A673 (cell line): ENCODE measurements at regions not wholly inside any gene's neighbourhood (a gene's known extent, or its start where the extent isn't known, plus 50 kb on each side); places are given as distances from the start of the nearest gene placed in this dataset.

Experiments used
- BruUV-seq: library from RNA; stranded (reverse); fragments of 400-500 nt; replicated peaks from 2 replicates; lab custom pipeline; 2021; lab: Mats Ljungman, UMichigan
- CTCF ChIA-PET: fragments of 300-600 bp; sonication (Branson Sonifier 250); formaldehyde crosslinking; loops from one replicate; lab custom pipeline; 2022; ENCODE audit warnings: antibody characterized with exemption; lab: Charles Lee
- POLR2A ChIA-PET: fragments of 300-600 bp; sonication (Branson Sonifier 250); formaldehyde crosslinking; loops from one replicate; lab custom pipeline; 2022; ENCODE audit warnings: antibody characterized with exemption; ENCODE audit not compliant: low non-redundant PET; lab: Charles Lee
- DNase-seq: peaks from one replicate; pipeline ENCODE4 v3.0.0-alpha.2; 2015; ENCODE audit warnings: low spot score
- H3K27ac ChIP-seq: fragments of 200-600 bp; sonication (generic); 2 replicates; pipeline ENCODE4 v1.5.1; 2016; ENCODE audit warnings: mixed run types, low read depth, mild to moderate bottlenecking, mixed read lengths, antibody characterized with exemption, low read length; ENCODE audit not compliant: poor library complexity, severe bottlenecking
- H3K27me3 ChIP-seq: fragments of 200-600 bp; sonication (generic); replicated peaks from 2 replicates; pipeline ENCODE4 v1.6.1; 2017; ENCODE audit warnings: mixed run types, low read depth, mild to moderate bottlenecking, mixed read lengths, antibody characterized with exemption, low read length; ENCODE audit not compliant: insufficient read depth, poor library complexity
- H3K36me3 ChIP-seq: fragments of 200-600 bp; sonication (generic); 2 replicates; pipeline ENCODE4 v1.6.1; 2016; ENCODE audit warnings: mixed run types, mild to moderate bottlenecking, mixed read lengths, antibody characterized with exemption, low read length; ENCODE audit not compliant: insufficient read depth, poor library complexity, severe bottlenecking
- H3K4me1 ChIP-seq: fragments of 200-600 bp; sonication (generic); 2 replicates; pipeline ENCODE4 v1.6.1; 2017; ENCODE audit warnings: mixed run types, mild to moderate bottlenecking, mixed read lengths, antibody characterized with exemption, low read length; ENCODE audit not compliant: insufficient read depth, poor library complexity, severe bottlenecking
- H3K4me3 ChIP-seq: fragments of 200-600 bp; sonication (generic); 2 replicates; pipeline ENCODE4 v1.5.1; 2016; ENCODE audit warnings: low read depth, mixed run types, mild to moderate bottlenecking, mixed read lengths, low read length; ENCODE audit not compliant: poor library complexity, severe bottlenecking
- H3K9me3 ChIP-seq: fragments of 200-600 bp; sonication (generic); 2 replicates; pipeline ENCODE4 v1.6.1; 2016; ENCODE audit warnings: mixed run types, low read depth, mild to moderate bottlenecking, mixed read lengths, antibody characterized with exemption, low read length; ENCODE audit not compliant: poor library complexity, severe bottlenecking
- EZH2 ChIP-seq: fragments of 200-600 bp; sonication (generic); IDR thresholded peaks from 2 replicates; pipeline ENCODE4 v1.6.1; 2017; ENCODE audit warnings: borderline replicate concordance, low read depth, mild to moderate bottlenecking, mixed read lengths, antibody characterized with exemption, low read length; ENCODE audit not compliant: poor library complexity, severe bottlenecking
- intact Hi-C: fragments of 100-400 bp; cut with micrococcal nuclease; formaldehyde crosslinking; loops from one replicate; pipeline ENCODE4 v1.10.0; 2022; ENCODE audit not compliant: unreplicated experiment
- TF ChIP-seq, protein P1 (sequence below): fragments of 300-800, 200-600 bp; sonication (generic); conservative IDR thresholded peaks from 2 replicates; pipeline ENCODE4 v1.5.1; 2017; ENCODE audit warnings: low read depth, mild to moderate bottlenecking, antibody characterized with exemption, low read length, moderate library complexity, mixed read lengths

DNA sequence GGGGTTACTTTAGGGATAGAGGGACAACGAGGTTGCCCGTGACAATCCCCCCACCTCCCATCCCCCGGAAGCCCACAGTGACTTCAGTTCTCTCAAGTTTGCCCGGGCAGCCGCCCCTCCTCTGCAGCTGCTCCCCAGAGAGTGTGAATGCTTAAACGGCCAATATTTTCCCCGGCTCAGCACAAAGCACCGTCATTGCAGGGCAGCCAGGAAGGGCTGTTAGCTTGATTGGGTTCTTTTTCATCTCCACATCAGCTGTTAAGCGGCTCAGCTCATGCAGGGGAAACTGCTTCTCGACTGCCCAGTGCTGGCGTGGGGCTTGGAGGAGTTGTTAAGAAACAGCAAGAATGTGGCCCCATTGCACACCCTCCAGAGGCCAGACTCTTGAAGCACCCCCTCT is 120.5 kb upstream of the NCOR2 start:
- Histone ChIP-seq H3K27ac (peak overlapping the region; percentile 32), H3K4me1 (peaks cover 37% of the 10 kb centered on the region), H3K27me3 (no peaks in the 10 kb centered on the region), H3K4me3 (no peak overlapping the region), H3K9me3 (no peaks in the 10 kb centered on the region), H3K36me3 (no peaks in the 10 kb centered on the region)
- ChIA-PET CTCF (interaction anchor here (0.5 to 1.0 kb wide), 2 partner anchors 23 to 84 kb away, joined by 4 to 5 read pairs; no protein-coding TSS in a partner anchor), POLR2A (no interaction called here)
- TF ChIP-seq, protein P1, sequence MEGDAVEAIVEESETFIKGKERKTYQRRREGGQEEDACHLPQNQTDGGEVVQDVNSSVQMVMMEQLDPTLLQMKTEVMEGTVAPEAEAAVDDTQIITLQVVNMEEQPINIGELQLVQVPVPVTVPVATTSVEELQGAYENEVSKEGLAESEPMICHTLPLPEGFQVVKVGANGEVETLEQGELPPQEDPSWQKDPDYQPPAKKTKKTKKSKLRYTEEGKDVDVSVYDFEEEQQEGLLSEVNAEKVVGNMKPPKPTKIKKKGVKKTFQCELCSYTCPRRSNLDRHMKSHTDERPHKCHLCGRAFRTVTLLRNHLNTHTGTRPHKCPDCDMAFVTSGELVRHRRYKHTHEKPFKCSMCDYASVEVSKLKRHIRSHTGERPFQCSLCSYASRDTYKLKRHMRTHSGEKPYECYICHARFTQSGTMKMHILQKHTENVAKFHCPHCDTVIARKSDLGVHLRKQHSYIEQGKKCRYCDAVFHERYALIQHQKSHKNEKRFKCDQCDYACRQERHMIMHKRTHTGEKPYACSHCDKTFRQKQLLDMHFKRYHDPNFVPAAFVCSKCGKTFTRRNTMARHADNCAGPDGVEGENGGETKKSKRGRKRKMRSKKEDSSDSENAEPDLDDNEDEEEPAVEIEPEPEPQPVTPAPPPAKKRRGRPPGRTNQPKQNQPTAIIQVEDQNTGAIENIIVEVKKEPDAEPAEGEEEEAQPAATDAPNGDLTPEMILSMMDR, result no peak
- no peak for TF ChIP-seq EZH2
- intact Hi-C loops, result no loop called here
- no TSS peak for BruUV-seq
- peak; percentile 73 for DNase-seq

DNA sequence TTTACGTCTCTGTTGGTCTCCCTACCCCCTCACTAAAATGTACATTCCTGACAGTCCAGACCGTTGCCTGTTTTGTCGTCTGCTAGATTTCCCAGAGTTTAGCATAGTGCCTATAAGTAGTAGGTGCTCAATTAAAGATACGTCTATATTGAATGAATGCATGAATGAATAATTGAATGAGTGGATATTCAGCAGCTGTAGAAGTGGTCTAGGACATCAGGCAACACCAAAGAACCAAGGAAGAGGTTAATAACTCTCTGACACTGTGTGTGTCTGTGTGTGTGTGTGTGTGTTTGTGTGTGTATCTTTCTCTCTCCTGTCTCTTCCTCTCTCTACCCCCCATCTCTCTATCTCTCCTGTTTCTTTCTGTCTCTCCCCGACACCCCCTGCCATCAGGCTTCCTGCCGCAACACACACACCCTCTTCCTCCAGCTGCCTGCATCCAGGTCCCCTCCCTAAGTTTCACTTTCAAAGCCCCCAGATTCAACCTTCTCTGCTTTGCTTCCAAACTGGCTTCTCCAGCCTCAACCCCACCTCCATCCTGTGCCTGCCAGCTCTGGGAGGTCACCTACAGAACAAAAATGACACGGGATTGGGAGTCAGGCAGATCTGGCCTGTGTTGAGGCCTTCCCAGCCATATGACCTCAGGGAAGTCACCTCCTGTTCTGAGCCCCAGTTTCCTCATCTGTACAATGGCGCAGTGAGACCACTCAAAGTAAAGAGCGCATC is 119.9 kb upstream of the NCOR2 start:
- H3K27ac ChIP-seq, result peak overlapping the region; percentile 32
- no peak for TF ChIP-seq EZH2
- TF ChIP-seq, protein P1, result no peak
- no TSS peak for BruUV-seq
- H3K36me3 ChIP-seq, result no peaks in the 10 kb centered on the region
- intact Hi-C loops, result no loop called here
- H3K4me3 ChIP-seq, result no peak overlapping the region
- peaks cover 37% of the 10 kb centered on the region for H3K4me1 ChIP-seq
- ChIA-PET CTCF (interaction anchor here (0.5 kb wide), 1 partner anchor 24 kb away, joined by 4 read pairs; no protein-coding TSS in a partner anchor), POLR2A (no interaction called here)
- no peaks in the 10 kb centered on the region for H3K9me3 ChIP-seq
- DNase-seq, result no peak
- no peaks in the 10 kb centered on the region for H3K27me3 ChIP-seq

DNA sequence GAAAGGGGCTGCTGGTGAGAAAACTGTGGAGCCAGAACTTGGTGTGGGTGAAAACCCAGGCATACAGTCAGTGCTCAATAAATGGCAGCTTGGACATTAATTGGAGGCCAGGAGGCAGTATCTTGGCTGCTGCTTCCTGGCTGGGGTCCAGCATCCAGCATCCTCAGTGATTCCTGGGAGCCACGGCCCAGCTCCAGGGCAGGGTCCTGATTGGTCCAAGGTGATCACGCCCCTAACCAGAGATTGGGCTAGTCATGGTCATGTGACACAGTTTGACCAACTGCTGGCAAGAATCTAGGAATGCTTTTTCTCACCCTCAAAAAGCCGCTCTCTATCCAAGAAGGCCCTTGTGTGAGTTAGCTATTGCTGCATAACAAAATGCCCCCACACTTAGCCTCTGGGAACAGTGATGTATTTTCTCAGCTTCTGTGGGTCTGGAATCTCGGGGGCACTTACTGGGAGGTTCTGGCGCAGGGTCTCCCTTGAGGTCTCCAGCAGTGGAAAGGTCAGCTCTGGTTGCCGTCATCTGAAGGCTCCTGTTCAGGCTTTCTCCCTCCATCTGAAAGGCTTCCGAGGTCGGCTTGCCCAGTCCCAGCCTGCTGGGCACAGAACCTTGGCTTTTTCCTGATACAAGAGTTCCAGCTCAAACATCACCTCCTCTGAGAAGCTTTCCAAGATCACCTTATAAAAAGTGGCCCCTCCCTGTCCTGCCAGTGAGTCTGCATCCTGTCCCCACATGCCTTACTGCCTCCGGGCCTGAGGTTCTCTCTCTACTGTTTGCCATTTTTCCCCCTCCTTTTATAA is 119.2 kb upstream of the NCOR2 start:
- CTCF ChIA-PET, result no interaction called here
- H3K27ac ChIP-seq, result no peak overlapping the region
- no peak overlapping the region for H3K4me3 ChIP-seq
- no peaks in the 10 kb centered on the region for H3K9me3 ChIP-seq
- H3K36me3 ChIP-seq, result no peaks in the 10 kb centered on the region
- peak; percentile 57 for DNase-seq
- POLR2A ChIA-PET, result no interaction called here
- BruUV-seq, result no TSS peak
- intact Hi-C loops, result no loop called here
- TF ChIP-seq, protein P1, result no peak
- TF ChIP-seq EZH2, result no peak
- peaks cover 37% of the 10 kb centered on the region for H3K4me1 ChIP-seq
- no peaks in the 10 kb centered on the region for H3K27me3 ChIP-seq
